NB4 (cell line): ENCODE measurements at regions not wholly inside any gene's neighbourhood (a gene's known extent, or its start where the extent isn't known, plus 50 kb on each side); places are given as distances from the start of the nearest gene placed in this dataset.

Source experiments
- POLR2A ChIP-seq: IDR thresholded peaks from 2 replicates; pipeline ENCODE4 v1.6.1; 2011; ENCODE audit warnings: mild to moderate bottlenecking; ENCODE audit not compliant: insufficient read length; ENCODE audit errors: extremely low read depth
- TF ChIP-seq, protein P1 (sequence below): IDR thresholded peaks from one replicate; pipeline ENCODE4 v1.5.1; 2012; ENCODE audit warnings: low read depth, low read length
- TF ChIP-seq, protein P2 (sequence below): IDR thresholded peaks from 2 replicates; pipeline ENCODE4 v1.6.1; 2011; ENCODE audit warnings: low read depth, low read length

DNA sequence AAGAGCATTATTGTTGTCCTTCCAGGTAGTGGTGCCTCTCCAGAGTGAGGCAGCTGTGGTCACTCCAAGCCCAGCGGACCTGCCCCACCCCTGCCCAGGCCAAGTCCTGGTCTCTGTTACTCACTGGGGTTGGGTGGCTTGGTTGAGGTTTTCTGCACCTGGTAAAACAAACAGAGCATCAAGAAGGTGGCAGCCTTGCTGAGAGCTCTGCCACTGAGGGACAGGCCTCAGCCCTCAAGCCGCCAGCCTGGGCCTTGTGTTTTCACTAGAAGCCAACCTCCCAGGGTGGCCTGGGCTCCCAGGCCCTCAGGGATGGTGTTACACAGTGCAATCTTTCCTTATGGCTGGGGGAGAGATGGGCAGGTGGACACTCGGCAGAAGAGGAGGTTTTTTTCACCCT is 182.7 kb downstream of the BCOR start:
- no peak for TF ChIP-seq POLR2A
- TF ChIP-seq, protein P1, sequence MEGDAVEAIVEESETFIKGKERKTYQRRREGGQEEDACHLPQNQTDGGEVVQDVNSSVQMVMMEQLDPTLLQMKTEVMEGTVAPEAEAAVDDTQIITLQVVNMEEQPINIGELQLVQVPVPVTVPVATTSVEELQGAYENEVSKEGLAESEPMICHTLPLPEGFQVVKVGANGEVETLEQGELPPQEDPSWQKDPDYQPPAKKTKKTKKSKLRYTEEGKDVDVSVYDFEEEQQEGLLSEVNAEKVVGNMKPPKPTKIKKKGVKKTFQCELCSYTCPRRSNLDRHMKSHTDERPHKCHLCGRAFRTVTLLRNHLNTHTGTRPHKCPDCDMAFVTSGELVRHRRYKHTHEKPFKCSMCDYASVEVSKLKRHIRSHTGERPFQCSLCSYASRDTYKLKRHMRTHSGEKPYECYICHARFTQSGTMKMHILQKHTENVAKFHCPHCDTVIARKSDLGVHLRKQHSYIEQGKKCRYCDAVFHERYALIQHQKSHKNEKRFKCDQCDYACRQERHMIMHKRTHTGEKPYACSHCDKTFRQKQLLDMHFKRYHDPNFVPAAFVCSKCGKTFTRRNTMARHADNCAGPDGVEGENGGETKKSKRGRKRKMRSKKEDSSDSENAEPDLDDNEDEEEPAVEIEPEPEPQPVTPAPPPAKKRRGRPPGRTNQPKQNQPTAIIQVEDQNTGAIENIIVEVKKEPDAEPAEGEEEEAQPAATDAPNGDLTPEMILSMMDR: no peak
- TF ChIP-seq, protein P2, sequence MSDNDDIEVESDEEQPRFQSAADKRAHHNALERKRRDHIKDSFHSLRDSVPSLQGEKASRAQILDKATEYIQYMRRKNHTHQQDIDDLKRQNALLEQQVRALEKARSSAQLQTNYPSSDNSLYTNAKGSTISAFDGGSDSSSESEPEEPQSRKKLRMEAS: no peak
